CD14-positive monocyte (primary cell): ENCODE measurements at regions not wholly inside any gene's neighbourhood (a gene's known extent, or its start where the extent isn't known, plus 50 kb on each side); places are given as distances from the start of the nearest gene placed in this dataset.

Source experiments
- DNase-seq, 3 donors: peaks; one replicate each; pipeline ENCODE4 v3.0.0-alpha.2; 2011 to 2022
- H2AFZ ChIP-seq: 2 replicates; pipeline ENCODE4 v1.6.0; 2012; ENCODE audit warnings: mild to moderate bottlenecking, low read depth, low read length, inconsistent platforms; ENCODE audit not compliant: insufficient read depth, poor library complexity, severe bottlenecking
- H3K27ac ChIP-seq, 2 donors: 1 replicate in 1 of 2; 2 replicates in 1 of 2; pipeline ENCODE4 v1.5.1; 2012 to 2013; ENCODE audit warnings: low read length in 2 of 2, control low read depth in 1 of 2, inconsistent platforms in 1 of 2, low read depth in 1 of 2, mild to moderate bottlenecking in 1 of 2
- H3K27me3 ChIP-seq, 2 donors: one replicate each; pipeline versions ENCODE4 v1.6.0 to v1.6.1; 2011 to 2013; ENCODE audit warnings: low read length in 2 of 2; ENCODE audit not compliant: control insufficient read depth in 2 of 2, insufficient read depth in 2 of 2
- H3K36me3 ChIP-seq, 2 donors: replicated peaks in 1 of 2; 1 replicate in 1 of 2; 2 replicates in 1 of 2; pipeline versions ENCODE4 v1.5.1 to v1.6.1; 2012 to 2013; ENCODE audit warnings: low read length in 2 of 2, control low read depth in 1 of 2, inconsistent platforms in 1 of 2, mild to moderate bottlenecking in 1 of 2; ENCODE audit not compliant: insufficient read depth in 2 of 2, control insufficient read depth in 1 of 2
- H3K4me1 ChIP-seq, 2 donors: 1 replicate in 1 of 2; 2 replicates in 1 of 2; pipeline versions ENCODE4 v1.5.1 to v1.6.1; 2012 to 2013; ENCODE audit warnings: low read length in 2 of 2, control low read depth in 1 of 2, inconsistent platforms in 1 of 2, mild to moderate bottlenecking in 1 of 2, moderate library complexity in 1 of 2; ENCODE audit not compliant: insufficient read depth in 2 of 2, control insufficient read depth in 1 of 2
- H3K4me2 ChIP-seq: replicated peaks from 2 replicates; pipeline ENCODE3; 2012; ENCODE audit warnings: low read length, moderate library complexity, mild to moderate bottlenecking; ENCODE audit not compliant: poor library complexity, severe bottlenecking; ENCODE audit errors: extremely low read depth
- H3K4me3 ChIP-seq, 3 experiments: fragments of 200-600 bp in 1 of 3; sonication (generic) in 1 of 3; replicated peaks in 1 of 3; 1 replicate in 2 of 3; 2 replicates in 1 of 3; pipeline ENCODE4 v1.5.1; 2011 to 2013; ENCODE audit warnings: low read length in 3 of 3, mild to moderate bottlenecking in 3 of 3, control low read depth in 2 of 3, low read depth in 2 of 3, inconsistent platforms in 1 of 3, moderate library complexity in 1 of 3
- H3K79me2 ChIP-seq: 2 replicates; pipeline ENCODE4 v1.6.0; 2012; ENCODE audit warnings: mild to moderate bottlenecking, control low read depth, inconsistent platforms, low read length, moderate library complexity; ENCODE audit not compliant: insufficient read depth
- H3K9ac ChIP-seq: 2 replicates; pipeline ENCODE4 v1.6.0; 2017; ENCODE audit warnings: low read length, mild to moderate bottlenecking; ENCODE audit not compliant: insufficient read depth, poor library complexity, severe bottlenecking
- H3K9me3 ChIP-seq, 2 donors: replicated peaks in 1 of 2; 1 replicate in 1 of 2; 2 replicates in 1 of 2; pipeline versions ENCODE4 v1.5.1 to v1.6.1; 2012 to 2013; ENCODE audit warnings: low read length in 2 of 2, control low read depth in 1 of 2; ENCODE audit not compliant: control insufficient read depth in 1 of 2, insufficient read depth in 1 of 2
- H4K20me1 ChIP-seq: 2 replicates; pipeline ENCODE4 v1.6.0; 2012; ENCODE audit warnings: mild to moderate bottlenecking, low read length, control low read depth, moderate library complexity; ENCODE audit not compliant: insufficient read depth
- H3K27ac Mint-ChIP-seq, 7 donors: one replicate each; pipeline ENCODE4 v1.8.0; 2020; ENCODE audit warnings: mild to moderate bottlenecking in 7 of 7, mixed read lengths in 7 of 7, moderate library complexity in 6 of 7, inconsistent platforms in 2 of 7
- H3K27me3 Mint-ChIP-seq, 3 donors: one replicate each; pipeline ENCODE4 v1.8.0; 2021 to 2022; ENCODE audit warnings: low read depth in 3 of 3, mild to moderate bottlenecking in 3 of 3, mixed read lengths in 3 of 3, moderate library complexity in 3 of 3, inconsistent platforms in 1 of 3
- H3K36me3 Mint-ChIP-seq, 2 donors: one replicate each; pipeline ENCODE4 v1.8.0; 2020; ENCODE audit warnings: mixed read lengths in 2 of 2, inconsistent platforms in 1 of 2, mild to moderate bottlenecking in 1 of 2
- H3K4me1 Mint-ChIP-seq: one replicate; pipeline ENCODE4 v1.8.0; 2020; ENCODE audit warnings: mild to moderate bottlenecking, mixed read lengths
- H3K4me3 Mint-ChIP-seq, 2 donors: one replicate each; pipeline ENCODE4 v1.8.0; 2020; ENCODE audit warnings: mild to moderate bottlenecking in 2 of 2, mixed read lengths in 2 of 2, moderate library complexity in 1 of 2
- H3K9me3 Mint-ChIP-seq, 7 donors: one replicate each; pipeline ENCODE4 v1.8.0; 2020 to 2022; ENCODE audit warnings: mixed read lengths in 7 of 7, mild to moderate bottlenecking in 6 of 7, moderate library complexity in 6 of 7, inconsistent platforms in 2 of 7
- WGBS: methylation state at CpG from one replicate; pipeline ENCODE4 v1.1.5; 2013; ENCODE audit warnings: missing lambda C conversion rate; ENCODE audit not compliant: insufficient coverage; 5-methylcytosine and 5-hydroxymethylcytosine counted together
- intact Hi-C, 2 donors: fragments of 100-400 bp; cut with micrococcal nuclease; formaldehyde crosslinking; loops; one replicate each; pipeline versions ENCODE4 v1.15.0 to v1.15.1; 2023
- TF ChIP-seq, protein P1 (sequence below): fragments of 200-600 bp; IDR thresholded peaks from one replicate; pipeline ENCODE4 v1.8.0; 2022; ENCODE audit warnings: antibody characterized with exemption, mild to moderate bottlenecking

DNA sequence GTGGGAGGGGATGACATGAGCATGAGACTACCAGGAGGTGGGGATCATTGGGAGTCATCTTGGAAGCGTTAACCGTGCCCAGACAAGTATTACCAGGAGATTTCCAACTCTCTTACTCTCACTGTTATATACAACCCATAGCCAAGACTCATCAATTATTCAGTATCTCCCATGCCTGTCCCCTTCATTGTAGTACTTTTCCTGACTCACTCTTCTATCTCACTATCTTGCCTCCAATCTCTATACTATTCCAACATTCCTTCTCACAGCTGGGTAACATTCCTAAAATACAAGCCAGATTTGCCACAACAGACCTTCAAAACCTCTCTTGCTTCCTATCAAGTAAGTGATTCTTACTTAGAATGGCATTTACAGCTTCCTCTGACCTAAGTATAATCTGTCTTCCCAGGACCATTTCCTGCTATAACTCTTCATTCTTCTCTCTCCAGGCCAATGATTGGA is 226.3 kb upstream of the SMLR1 start:
- no peak overlapping the region for H3K4me2 ChIP-seq
- H3K36me3 Mint-ChIP-seq, result no peaks in the 10 kb centered on the region
- H4K20me1 ChIP-seq, result no peaks in the 10 kb centered on the region
- no CpG with 5 or more reads among the region's 2 CpGs for WGBS
- H2AFZ ChIP-seq, result no peak overlapping the region
- H3K9me3 Mint-ChIP-seq, result peaks cover 0 to 6% (median 3%) of the 10 kb centered on the region in 7 donors
- no peak overlapping the region for H3K4me3 ChIP-seq
- H3K79me2 ChIP-seq, result no peaks in the 10 kb centered on the region
- no peak for DNase-seq
- no peaks in the 10 kb centered on the region for H3K9me3 ChIP-seq
- H3K9ac ChIP-seq, result no peak overlapping the region
- no peak overlapping the region for H3K27ac Mint-ChIP-seq
- intact Hi-C loops, result no loop called here
- TF ChIP-seq, protein P1, sequence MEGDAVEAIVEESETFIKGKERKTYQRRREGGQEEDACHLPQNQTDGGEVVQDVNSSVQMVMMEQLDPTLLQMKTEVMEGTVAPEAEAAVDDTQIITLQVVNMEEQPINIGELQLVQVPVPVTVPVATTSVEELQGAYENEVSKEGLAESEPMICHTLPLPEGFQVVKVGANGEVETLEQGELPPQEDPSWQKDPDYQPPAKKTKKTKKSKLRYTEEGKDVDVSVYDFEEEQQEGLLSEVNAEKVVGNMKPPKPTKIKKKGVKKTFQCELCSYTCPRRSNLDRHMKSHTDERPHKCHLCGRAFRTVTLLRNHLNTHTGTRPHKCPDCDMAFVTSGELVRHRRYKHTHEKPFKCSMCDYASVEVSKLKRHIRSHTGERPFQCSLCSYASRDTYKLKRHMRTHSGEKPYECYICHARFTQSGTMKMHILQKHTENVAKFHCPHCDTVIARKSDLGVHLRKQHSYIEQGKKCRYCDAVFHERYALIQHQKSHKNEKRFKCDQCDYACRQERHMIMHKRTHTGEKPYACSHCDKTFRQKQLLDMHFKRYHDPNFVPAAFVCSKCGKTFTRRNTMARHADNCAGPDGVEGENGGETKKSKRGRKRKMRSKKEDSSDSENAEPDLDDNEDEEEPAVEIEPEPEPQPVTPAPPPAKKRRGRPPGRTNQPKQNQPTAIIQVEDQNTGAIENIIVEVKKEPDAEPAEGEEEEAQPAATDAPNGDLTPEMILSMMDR, result no peak
- no peaks in the 10 kb centered on the region for H3K4me1 Mint-ChIP-seq
- no peaks in the 10 kb centered on the region for H3K36me3 ChIP-seq
- H3K27me3 Mint-ChIP-seq, result peaks cover 0 to 3% (median 2%) of the 10 kb centered on the region in 3 donors
- H3K27ac ChIP-seq, result no peak overlapping the region
- H3K4me1 ChIP-seq, result no peaks in the 10 kb centered on the region
- no peaks in the 10 kb centered on the region for H3K27me3 ChIP-seq
- H3K4me3 Mint-ChIP-seq, result no peak overlapping the region

DNA sequence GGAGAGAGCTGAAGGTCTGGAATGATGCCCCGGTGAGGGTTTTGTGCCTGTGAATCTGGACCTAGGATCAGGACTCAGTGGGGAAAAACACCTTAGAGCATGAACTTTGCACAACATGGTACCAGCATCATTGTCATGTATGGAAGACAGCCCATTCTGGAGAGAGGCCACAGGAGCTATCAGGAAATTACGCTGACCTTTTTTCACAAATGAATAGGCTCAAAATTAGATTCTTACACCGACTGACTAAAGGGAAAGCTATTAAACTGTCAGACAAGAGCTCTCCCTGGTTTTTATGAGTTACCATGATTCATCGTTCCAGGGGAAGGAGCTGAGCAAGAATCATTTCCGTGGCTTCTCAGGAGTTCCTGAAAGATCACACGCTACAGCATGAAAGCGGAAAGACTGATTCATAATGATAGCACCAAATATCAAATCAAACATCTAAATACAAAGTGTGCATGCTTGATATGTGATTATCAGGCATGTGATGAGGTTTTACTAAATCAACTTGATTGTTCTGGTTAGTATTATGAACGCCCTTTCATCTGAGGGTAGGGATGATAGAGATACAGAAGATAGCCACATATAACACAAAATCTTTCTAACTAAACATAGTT is 224.9 kb upstream of the SMLR1 start:
- H4K20me1 ChIP-seq, result no peaks in the 10 kb centered on the region
- no peaks in the 10 kb centered on the region for H3K4me1 ChIP-seq
- 30% methylated on average over 2 of the region's 8 CpGs for WGBS
- H3K79me2 ChIP-seq, result no peaks in the 10 kb centered on the region
- H3K36me3 Mint-ChIP-seq, result no peaks in the 10 kb centered on the region
- TF ChIP-seq, protein P1, result no peak
- intact Hi-C loops, result no loop called here
- DNase-seq, result no peak
- no peaks in the 10 kb centered on the region for H3K36me3 ChIP-seq
- peaks cover 0 to 6% (median 3%) of the 10 kb centered on the region in 7 donors for H3K9me3 Mint-ChIP-seq
- no peak overlapping the region for H3K9ac ChIP-seq
- no peak overlapping the region for H3K4me3 ChIP-seq
- no peak overlapping the region for H2AFZ ChIP-seq
- H3K4me3 Mint-ChIP-seq, result no peak overlapping the region
- H3K4me2 ChIP-seq, result no peak overlapping the region
- H3K27ac ChIP-seq, result no peak overlapping the region
- H3K4me1 Mint-ChIP-seq, result no peaks in the 10 kb centered on the region
- H3K9me3 ChIP-seq, result no peaks in the 10 kb centered on the region
- H3K27me3 ChIP-seq, result no peaks in the 10 kb centered on the region
- no peak overlapping the region for H3K27ac Mint-ChIP-seq
- peaks cover 0 to 3% (median 2%) of the 10 kb centered on the region in 3 donors for H3K27me3 Mint-ChIP-seq
